Spleen (tissue), 11 donors: ENCODE measurements at regions not wholly inside any gene's neighbourhood (a gene's known extent, or its start where the extent isn't known, plus 50 kb on each side); places are given as distances from the start of the nearest gene placed in this dataset.

Experiments used
- DNase-seq: peaks from one replicate; pipeline ENCODE4 v3.0.0-alpha.2; 2020
- H3K27ac ChIP-seq, 8 donors: fragments of 200-600 bp; sonication (generic) in 7 of 8; 1 replicate in 4 of 8; 2 replicates in 4 of 8; pipeline versions ENCODE4 v1.5.0 to v1.8.0; 2016 to 2021; ENCODE audit warnings: inconsistent platforms in 4 of 8, mild to moderate bottlenecking in 4 of 8, moderate library complexity in 1 of 8
- H3K27me3 ChIP-seq, 7 donors: fragments of 200-600 bp; sonication (generic) in 6 of 7; replicated peaks in 1 of 7; 1 replicate in 4 of 7; 2 replicates in 3 of 7; pipeline versions ENCODE4 v1.5.0 to v1.8.0; 2016 to 2021; ENCODE audit warnings: inconsistent platforms in 3 of 7, mild to moderate bottlenecking in 1 of 7
- H3K36me3 ChIP-seq, 6 donors: fragments of 200-600 bp; sonication (generic) in 5 of 6; 1 replicate in 4 of 6; 2 replicates in 2 of 6; pipeline versions ENCODE4 v1.5.0 to v1.8.0; 2016 to 2021; ENCODE audit warnings: inconsistent platforms in 2 of 6
- H3K4me1 ChIP-seq, 6 donors: fragments of 200-600 bp; sonication (generic) in 5 of 6; 1 replicate in 3 of 6; 2 replicates in 3 of 6; pipeline versions ENCODE4 v1.5.0 to v1.8.0; 2016 to 2021; ENCODE audit warnings: inconsistent platforms in 3 of 6
- H3K4me3 ChIP-seq, 8 donors: fragments of 200-600 bp; sonication (generic) in 7 of 8; 1 replicate in 4 of 8; 2 replicates in 4 of 8; pipeline versions ENCODE4 v1.5.0 to v1.8.0; 2016 to 2021; ENCODE audit warnings: inconsistent platforms in 4 of 8, mild to moderate bottlenecking in 4 of 8, moderate library complexity in 2 of 8
- H3K9me3 ChIP-seq, 8 donors: fragments of 200-600 bp; sonication (generic) in 7 of 8; 1 replicate in 4 of 8; 2 replicates in 4 of 8; pipeline versions ENCODE4 v1.5.0 to v1.8.0; 2016 to 2021; ENCODE audit warnings: inconsistent platforms in 4 of 8
- POLR2A ChIP-seq, 3 donors: fragments of 450-650 bp; IDR thresholded peaks; one replicate each; pipeline ENCODE4 v1.5.1; 2017; ENCODE audit warnings: antibody characterized with exemption in 3 of 3, mild to moderate bottlenecking in 1 of 3
- POLR2AphosphoS5 ChIP-seq, 3 donors: sonication (generic); formaldehyde crosslinking; IDR thresholded peaks; one replicate each; pipeline ENCODE4 v1.5.1; 2017; ENCODE audit warnings: antibody characterized with exemption in 3 of 3
- WGBS, 5 donors: extraction: QIAGEN DNeasy Blood & Tissue Kit in 3 of 5; methylation state at CpG; one replicate each; pipeline versions ENCODE4 v1.1.5 to v1.1.7; 2013 to 2018; 5-methylcytosine and 5-hydroxymethylcytosine counted together
- intact Hi-C: fragments of 100-400 bp; cut with DNase I; formaldehyde crosslinking; loops from one replicate; pipeline ENCODE4 v1.15.0; 2023; ENCODE audit warnings: low total_unique reads
- TF ChIP-seq, protein P1 (sequence below), 11 experiments: fragments of 200-600 bp in 7 of 11; fragments of 450-650 bp in 4 of 11; sonication (generic) in 4 of 11; IDR thresholded peaks in 8 of 11; conservative IDR thresholded peaks in 3 of 11; 1 replicate in 7 of 11; 2 replicates in 4 of 11; pipeline versions ENCODE4 v1.4.0 to v1.8.0; 2016 to 2021; ENCODE audit warnings: antibody characterized with exemption in 11 of 11, inconsistent platforms in 4 of 11, mild to moderate bottlenecking in 1 of 11
- donor health status: healthy with polysubstance abuse.
- donor health status: DM: no; HTN: no; CAD: no; lungs with moderate emphysema.
- donor health status: DM: no; HTN: no; CAD: no.
- donor health status: Bipolar disorder and iron deficiency.
- donor health status: healthy.
- donor health status: DM: no; HTN: no; CAD: no.
- donor health status: DM: yes; HTN: yes; CAD: no.

DNA sequence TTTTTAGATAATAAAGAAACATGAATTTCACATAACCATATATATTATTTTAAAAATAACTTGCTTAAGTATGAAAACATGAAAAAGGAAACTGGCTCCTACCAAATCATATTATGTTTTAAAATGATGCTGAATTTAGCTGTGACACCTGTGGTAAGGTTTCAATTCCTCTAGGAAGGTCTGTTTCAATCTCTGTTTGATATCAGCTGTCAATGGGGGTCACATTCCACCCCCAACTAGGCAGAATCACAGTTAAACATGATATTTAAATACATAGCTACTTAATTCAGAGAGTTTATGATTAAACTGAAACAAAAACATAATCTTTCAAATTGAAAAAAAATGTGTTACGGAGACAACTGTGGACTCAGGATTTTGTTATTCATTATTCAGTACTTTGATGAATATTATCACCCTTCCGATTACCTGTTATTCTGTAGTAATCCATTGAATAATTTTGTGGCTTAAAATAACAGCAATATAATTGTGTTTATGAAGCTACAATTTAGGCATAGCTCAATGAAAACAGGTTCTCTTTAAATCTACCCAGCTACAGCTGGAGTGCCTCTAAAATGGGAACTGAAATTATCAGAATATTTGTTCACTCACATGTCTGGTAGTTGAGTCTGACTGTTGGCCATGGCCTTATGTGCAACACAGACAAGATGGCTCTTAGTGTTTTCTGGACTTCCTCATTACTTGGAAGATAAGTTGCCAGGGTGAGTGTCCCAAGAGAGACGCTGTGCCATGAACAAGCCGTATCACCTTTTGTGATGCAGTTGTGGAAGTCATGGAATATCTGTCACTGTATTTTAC lies 244.6 kb upstream of the ANO3 start:
- Histone ChIP-seq H3K27me3 (no peaks in the 10 kb centered on the region), H3K27ac (peak overlapping the region in 6 of 8 donors; percentile 3 to 75 (median 53)), H3K9me3 (no peaks in the 10 kb centered on the region), H3K4me1 (peaks cover 0 to 3% (median 0%) of the 10 kb centered on the region in 6 donors), H3K36me3 (no peaks in the 10 kb centered on the region), H3K4me3 (peak overlapping the region in 1 of 8 donors; percentile 21)
- TF ChIP-seq POLR2AphosphoS5 (IDR thresholded peaks at IDR 0.05) (no peak), POLR2A (IDR thresholded peaks at IDR 0.05) (no peak)
- TF ChIP-seq, protein P1, sequence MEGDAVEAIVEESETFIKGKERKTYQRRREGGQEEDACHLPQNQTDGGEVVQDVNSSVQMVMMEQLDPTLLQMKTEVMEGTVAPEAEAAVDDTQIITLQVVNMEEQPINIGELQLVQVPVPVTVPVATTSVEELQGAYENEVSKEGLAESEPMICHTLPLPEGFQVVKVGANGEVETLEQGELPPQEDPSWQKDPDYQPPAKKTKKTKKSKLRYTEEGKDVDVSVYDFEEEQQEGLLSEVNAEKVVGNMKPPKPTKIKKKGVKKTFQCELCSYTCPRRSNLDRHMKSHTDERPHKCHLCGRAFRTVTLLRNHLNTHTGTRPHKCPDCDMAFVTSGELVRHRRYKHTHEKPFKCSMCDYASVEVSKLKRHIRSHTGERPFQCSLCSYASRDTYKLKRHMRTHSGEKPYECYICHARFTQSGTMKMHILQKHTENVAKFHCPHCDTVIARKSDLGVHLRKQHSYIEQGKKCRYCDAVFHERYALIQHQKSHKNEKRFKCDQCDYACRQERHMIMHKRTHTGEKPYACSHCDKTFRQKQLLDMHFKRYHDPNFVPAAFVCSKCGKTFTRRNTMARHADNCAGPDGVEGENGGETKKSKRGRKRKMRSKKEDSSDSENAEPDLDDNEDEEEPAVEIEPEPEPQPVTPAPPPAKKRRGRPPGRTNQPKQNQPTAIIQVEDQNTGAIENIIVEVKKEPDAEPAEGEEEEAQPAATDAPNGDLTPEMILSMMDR (IDR thresholded peaks at IDR 0.05 in 8 of 11, conservative IDR thresholded peaks at IDR 0.05 in 3 of 11), result no peak
- intact Hi-C loops, result no loop called here
- 70 to 85% (median 79%) methylated on average over 4 of the region's 4 CpGs for WGBS, 5 donors
- DNase-seq, result no peak

DNA sequence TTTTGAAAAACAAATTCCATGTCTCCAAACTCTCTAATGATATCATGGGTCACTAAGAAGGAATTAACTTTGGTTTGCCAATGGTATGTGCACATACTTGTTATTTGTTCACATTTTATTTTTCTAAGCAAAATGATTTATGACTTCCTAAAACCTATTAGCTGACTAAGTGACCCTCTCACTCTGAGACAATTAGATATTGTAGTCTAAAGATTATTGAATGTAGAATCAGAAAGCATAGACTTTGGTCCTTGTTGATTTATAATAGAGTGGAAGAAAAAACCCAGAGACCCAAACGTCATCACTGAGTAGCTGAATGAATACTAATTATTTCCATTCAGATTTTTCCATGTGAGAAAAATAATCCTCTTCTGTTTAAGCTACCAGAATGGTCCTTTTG lies 243.5 kb upstream of the ANO3 start:
- Histone ChIP-seq H3K36me3 (no peaks in the 10 kb centered on the region), H3K4me3 (no peak overlapping the region), H3K9me3 (no peaks in the 10 kb centered on the region), H3K4me1 (peaks cover 0 to 3% (median 0%) of the 10 kb centered on the region in 6 donors), H3K27ac (peak overlapping the region in 1 of 8 donors; percentile 75), H3K27me3 (no peaks in the 10 kb centered on the region)
- TF ChIP-seq, protein P1 (IDR thresholded peaks at IDR 0.05 in 8 of 11, conservative IDR thresholded peaks at IDR 0.05 in 3 of 11), result no peak
- no peak for TF ChIP-seq POLR2A (IDR thresholded peaks at IDR 0.05)
- no peak for TF ChIP-seq POLR2AphosphoS5 (IDR thresholded peaks at IDR 0.05)
- no peak for DNase-seq
- intact Hi-C loops, result no loop called here
- WGBS, 5 donors, result 31 to 46% (median 42%) methylated on average over 1 of the region's 1 CpG

DNA sequence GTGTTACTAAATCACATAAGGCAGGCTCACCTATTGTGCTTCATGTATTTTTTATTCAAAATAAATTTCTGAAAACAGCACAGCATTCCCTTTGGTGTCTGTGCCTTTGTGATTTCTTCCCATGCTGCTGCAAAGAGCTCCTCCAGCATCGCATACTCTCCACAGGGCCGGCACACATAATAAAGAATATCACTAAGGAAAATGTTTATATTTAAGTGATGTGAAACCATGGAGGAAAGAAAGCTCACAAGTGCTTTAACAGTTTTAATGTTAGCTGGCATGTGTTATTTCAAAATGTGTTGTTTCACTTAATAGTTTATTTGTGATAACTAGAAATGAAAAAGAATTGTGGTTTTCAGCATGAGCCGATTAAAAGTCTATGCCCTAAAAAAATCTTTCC lies 241.3 kb upstream of the ANO3 start:
- Histone ChIP-seq H3K4me1 (peaks cover 0 to 3% (median 0%) of the 10 kb centered on the region in 6 donors), H3K27ac (no peak overlapping the region), H3K36me3 (no peaks in the 10 kb centered on the region), H3K9me3 (no peaks in the 10 kb centered on the region), H3K27me3 (no peaks in the 10 kb centered on the region), H3K4me3 (no peak overlapping the region)
- DNase-seq, result no peak
- intact Hi-C loops, result no loop called here
- TF ChIP-seq, protein P1 (IDR thresholded peaks at IDR 0.05 in 8 of 11, conservative IDR thresholded peaks at IDR 0.05 in 3 of 11), result no peak
- no peak for TF ChIP-seq POLR2AphosphoS5 (IDR thresholded peaks at IDR 0.05)
- no peak for TF ChIP-seq POLR2A (IDR thresholded peaks at IDR 0.05)
- 85 to 90% (median 88%) methylated on average over 3 of the region's 3 CpGs for WGBS, 5 donors

DNA sequence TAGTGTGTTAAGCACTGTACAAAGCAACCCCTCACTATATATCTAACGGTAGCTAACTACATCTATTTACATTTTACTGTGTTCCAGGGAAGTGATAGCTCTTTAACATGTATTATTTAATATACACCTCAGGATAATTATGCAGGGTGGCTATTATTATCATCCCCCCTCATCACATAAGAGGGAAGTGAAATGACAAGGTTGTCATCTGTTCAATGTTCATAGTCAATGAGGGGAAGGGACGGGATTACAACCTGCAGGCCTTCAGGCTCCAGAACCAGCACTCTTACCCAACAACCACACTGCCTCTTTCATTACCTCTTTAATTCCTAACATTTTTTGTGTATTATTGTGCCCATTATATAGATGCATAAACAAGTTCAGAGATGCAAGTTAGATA lies 238.7 kb upstream of the ANO3 start:
- intact Hi-C loops, result no loop called here
- Histone ChIP-seq H3K27me3 (no peaks in the 10 kb centered on the region), H3K27ac (no peak overlapping the region), H3K9me3 (no peaks in the 10 kb centered on the region), H3K4me3 (no peak overlapping the region), H3K4me1 (no peaks in the 10 kb centered on the region), H3K36me3 (no peaks in the 10 kb centered on the region)
- DNase-seq, result no peak
- WGBS, 5 donors, result 73 to 88% (median 76%) methylated on average over 2 of the region's 2 CpGs
- TF ChIP-seq POLR2AphosphoS5 (IDR thresholded peaks at IDR 0.05), result no peak
- TF ChIP-seq, protein P1 (IDR thresholded peaks at IDR 0.05 in 8 of 11, conservative IDR thresholded peaks at IDR 0.05 in 3 of 11), result no peak
- TF ChIP-seq POLR2A (IDR thresholded peaks at IDR 0.05), result no peak
